ENCODE measurements at regions not wholly inside any gene's neighbourhood (a gene's known extent, or its start where the extent isn't known, plus 50 kb on each side); places are given as distances from the start of the nearest gene placed in this dataset.

DNA sequence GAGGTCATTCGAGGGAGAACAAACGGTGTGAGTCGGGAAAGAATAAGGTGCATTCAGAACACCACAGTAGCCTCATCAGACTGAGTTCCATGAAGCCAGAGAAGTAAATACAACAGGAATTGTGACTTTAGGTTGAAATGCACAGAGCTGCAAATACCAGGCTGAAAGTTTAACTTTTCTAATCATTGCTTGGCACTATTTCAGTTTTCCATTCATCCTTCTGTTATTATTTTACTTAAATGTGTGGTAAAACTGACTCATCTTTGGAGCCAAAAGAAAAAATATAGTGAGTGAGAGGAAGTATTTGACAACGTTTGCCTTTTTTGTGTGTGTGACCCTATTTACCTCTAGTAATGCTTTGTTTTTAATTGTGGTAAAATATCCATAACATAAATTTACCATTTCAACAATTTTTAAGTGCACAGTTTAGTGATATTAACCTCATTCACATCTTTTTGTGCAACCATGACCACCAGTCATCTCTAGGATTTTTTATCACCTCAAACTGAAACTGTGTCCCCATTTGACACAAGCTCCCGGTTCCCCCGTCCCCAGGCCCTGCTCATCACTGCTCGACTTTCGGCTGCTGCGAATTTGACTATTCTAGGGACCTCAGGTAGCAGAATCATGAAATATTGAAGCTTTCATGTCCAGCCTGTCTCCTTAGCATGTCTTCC, 166.8 kb downstream of the HSD17B3 start:
- peaks cover 0 to 2% of the 10 kb centered on the region in 2 experiments for H3K27me3 ChIP-seq (ENCODE audit: control insufficient read depth in 2 of 2, insufficient read depth in 2 of 2, low read length in 2 of 2)
- H3K9ac ChIP-seq (replicated peaks; ENCODE audit: extremely low read depth, insufficient read depth, low read length): no peak overlapping the region
- intact Hi-C loops (cut with micrococcal nuclease): loop anchor here (10.0 kb wide), 1 partner anchor 820 kb away; the partner anchor contains the start of gene FANCC
- H3K4me1 ChIP-seq (ENCODE audit: control insufficient read depth, extremely low read depth, insufficient read depth, low read length): peaks cover 23% of the 10 kb centered on the region
- no peak overlapping the region for H3K27ac ChIP-seq (ENCODE audit: insufficient read depth, low read depth, low read length)
- no peaks in the 10 kb centered on the region for H3K9me3 ChIP-seq (replicated peaks; ENCODE audit: control insufficient read depth, insufficient read depth, low read length)
- dilution Hi-C loops (cut with MboI; ENCODE audit: extremely low pct_ligation_motif_present, low sequenced_read_pairs): no loop called here
- H2AFZ ChIP-seq (ENCODE audit: low read depth, low read length): no peak overlapping the region
- TF ChIP-seq POLR2A (IDR thresholded peaks at IDR 0.05; ENCODE audit: low read depth, low read length): no peak
- TF ChIP-seq, protein P1, sequence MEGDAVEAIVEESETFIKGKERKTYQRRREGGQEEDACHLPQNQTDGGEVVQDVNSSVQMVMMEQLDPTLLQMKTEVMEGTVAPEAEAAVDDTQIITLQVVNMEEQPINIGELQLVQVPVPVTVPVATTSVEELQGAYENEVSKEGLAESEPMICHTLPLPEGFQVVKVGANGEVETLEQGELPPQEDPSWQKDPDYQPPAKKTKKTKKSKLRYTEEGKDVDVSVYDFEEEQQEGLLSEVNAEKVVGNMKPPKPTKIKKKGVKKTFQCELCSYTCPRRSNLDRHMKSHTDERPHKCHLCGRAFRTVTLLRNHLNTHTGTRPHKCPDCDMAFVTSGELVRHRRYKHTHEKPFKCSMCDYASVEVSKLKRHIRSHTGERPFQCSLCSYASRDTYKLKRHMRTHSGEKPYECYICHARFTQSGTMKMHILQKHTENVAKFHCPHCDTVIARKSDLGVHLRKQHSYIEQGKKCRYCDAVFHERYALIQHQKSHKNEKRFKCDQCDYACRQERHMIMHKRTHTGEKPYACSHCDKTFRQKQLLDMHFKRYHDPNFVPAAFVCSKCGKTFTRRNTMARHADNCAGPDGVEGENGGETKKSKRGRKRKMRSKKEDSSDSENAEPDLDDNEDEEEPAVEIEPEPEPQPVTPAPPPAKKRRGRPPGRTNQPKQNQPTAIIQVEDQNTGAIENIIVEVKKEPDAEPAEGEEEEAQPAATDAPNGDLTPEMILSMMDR (IDR thresholded peaks at IDR 0.05; ENCODE audit: extremely low read depth in 1 of 2, insufficient read depth in 1 of 2, low read depth in 1 of 2, low read length in 2 of 2): no peak
- no peaks in the 10 kb centered on the region for H3K9me1 ChIP-seq (replicated peaks; ENCODE audit: control insufficient read depth, extremely low read depth, insufficient read depth, low read length)
- FAIRE-seq (no peak), DNase-seq (ENCODE audit: low read depth, low spot score) (peak; percentile 37)
- POLR2A ChIA-PET: no interaction called here
- no peaks in the 10 kb centered on the region for H3K36me3 ChIP-seq (ENCODE audit: control insufficient read depth in 2 of 2, extremely low read depth in 1 of 2, insufficient read depth in 2 of 2, low read length in 2 of 2)
- H4K20me1 ChIP-seq (replicated peaks; ENCODE audit: control insufficient read depth, extremely low read depth, insufficient read depth, low read length): no peaks in the 10 kb centered on the region
- no peaks in the 10 kb centered on the region for H3K79me2 ChIP-seq (ENCODE audit: control insufficient read depth, insufficient read depth, low read length)
- no TSS peak for BruUV-seq (replicated peaks)
- no peak overlapping the region for H3K4me2 ChIP-seq (ENCODE audit: insufficient read depth, low read length)
- no peak overlapping the region for H3K4me3 ChIP-seq (replicated peaks in 1 of 3; ENCODE audit: insufficient read depth in 1 of 3, low read depth in 1 of 3, low read length in 3 of 3)
- CTCF ChIA-PET: interaction anchor here (0.7 kb wide), 1 partner anchor 83 kb away, joined by 3 read pairs; no protein-coding TSS in a partner anchor

DNA sequence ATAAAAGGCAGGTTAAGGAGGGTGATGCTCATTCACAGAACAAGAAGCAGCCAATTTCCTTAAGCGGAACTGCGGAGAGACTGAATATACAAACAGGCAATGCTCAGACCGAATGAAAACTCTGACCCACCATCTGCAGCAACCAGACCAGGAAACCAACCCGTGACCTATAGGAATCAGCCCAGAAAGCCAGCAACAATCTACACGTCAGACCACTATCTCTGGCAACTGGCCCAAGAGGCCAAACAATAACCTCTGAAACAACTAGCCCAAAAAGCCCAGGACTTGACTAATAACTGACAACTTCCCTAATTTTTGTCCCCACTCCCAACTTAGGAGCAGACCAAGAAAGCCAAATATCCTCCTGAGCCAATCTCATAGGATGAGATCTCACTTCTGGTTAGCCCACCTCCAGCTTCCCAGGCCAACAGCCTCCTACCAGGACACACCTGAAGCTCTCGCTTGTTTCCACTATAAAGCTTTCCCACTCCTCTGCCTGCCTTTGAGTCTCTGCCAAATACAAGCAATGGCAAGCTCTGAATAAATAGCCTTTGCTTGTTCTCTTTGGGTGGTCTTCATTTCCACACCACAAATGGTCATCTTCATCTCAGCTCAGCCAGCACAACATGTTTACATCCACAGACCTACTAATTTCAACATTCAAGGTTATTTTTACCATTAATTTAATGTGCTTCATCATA, 168.5 kb downstream of the HSD17B3 start:
- Histone ChIP-seq H2AFZ (ENCODE audit: low read depth, low read length) (no peak overlapping the region), H3K79me2 (ENCODE audit: control insufficient read depth, insufficient read depth, low read length) (no peaks in the 10 kb centered on the region), H3K4me1 (ENCODE audit: control insufficient read depth, extremely low read depth, insufficient read depth, low read length) (peaks cover 38% of the 10 kb centered on the region), H3K4me3 (replicated peaks in 1 of 3; ENCODE audit: insufficient read depth in 1 of 3, low read depth in 1 of 3, low read length in 3 of 3) (no peak overlapping the region), H3K27me3 (ENCODE audit: control insufficient read depth in 2 of 2, insufficient read depth in 2 of 2, low read length in 2 of 2) (peaks cover 0 to 2% of the 10 kb centered on the region in 2 experiments), H3K9ac (replicated peaks; ENCODE audit: extremely low read depth, insufficient read depth, low read length) (no peak overlapping the region), H3K9me3 (replicated peaks; ENCODE audit: control insufficient read depth, insufficient read depth, low read length) (no peaks in the 10 kb centered on the region), H4K20me1 (replicated peaks; ENCODE audit: control insufficient read depth, extremely low read depth, insufficient read depth, low read length) (no peaks in the 10 kb centered on the region), H3K27ac (ENCODE audit: insufficient read depth, low read depth, low read length) (peak overlapping the region; percentile 41), H3K9me1 (replicated peaks; ENCODE audit: control insufficient read depth, extremely low read depth, insufficient read depth, low read length) (no peaks in the 10 kb centered on the region), H3K4me2 (ENCODE audit: insufficient read depth, low read length) (no peak overlapping the region), H3K36me3 (ENCODE audit: control insufficient read depth in 2 of 2, extremely low read depth in 1 of 2, insufficient read depth in 2 of 2, low read length in 2 of 2) (no peaks in the 10 kb centered on the region)
- intact Hi-C loops (cut with micrococcal nuclease): loop anchor here (2.0 to 10.0 kb wide), 4 partner anchors 71 to 945 kb away; partner anchors contain the start of gene FANCC
- CTCF ChIA-PET: interaction anchor here (1.1 kb wide), 1 partner anchor 966 kb away, joined by 4 read pairs; no protein-coding TSS in a partner anchor
- TF ChIP-seq JUN (IDR thresholded peaks at IDR 0.05; ENCODE audit: borderline replicate concordance, insufficient read depth, insufficient read length, low read depth): no peak
- TF ChIP-seq POLR2AphosphoS5 (IDR thresholded peaks at IDR 0.05; ENCODE audit: insufficient read depth, low read depth, low read length): peak; percentile 25
- DNase-seq (ENCODE audit: low read depth, low spot score) (peak; percentile 60), FAIRE-seq (no peak)
- BruUV-seq (replicated peaks): no TSS peak
- POLR2A ChIA-PET: no interaction called here
- dilution Hi-C loops (cut with MboI; ENCODE audit: extremely low pct_ligation_motif_present, low sequenced_read_pairs): no loop called here

All from endothelial cell of umbilical vein (primary cell).